Activated T-helper 17 cell treated with anti-CD3 and anti-CD28 coated beads, Interleukin-2, amount 50 U/mL, for 72 hours (primary cell): ENCODE measurements at regions not wholly inside any gene's neighbourhood (a gene's known extent, or its start where the extent isn't known, plus 50 kb on each side); places are given as distances from the start of the nearest gene placed in this dataset.

Experiments
- ATAC-seq: fragments of 150-1000 bp; cut with Tn5 transposase; replicated peaks from 2 replicates; pipeline ENCODE4 v1.10.0; 2021; ENCODE audit warnings: mild to moderate bottlenecking, moderate library complexity
- H3K27ac Mint-ChIP-seq: one replicate; pipeline ENCODE4 v1.8.0; 2022; ENCODE audit warnings: mixed read lengths
- H3K27me3 Mint-ChIP-seq: one replicate; pipeline ENCODE4 v1.8.0; 2022; ENCODE audit warnings: mixed read lengths
- H3K36me3 Mint-ChIP-seq: one replicate; pipeline ENCODE4 v1.8.0; 2022; ENCODE audit warnings: low read depth, mild to moderate bottlenecking, mixed read lengths
- H3K4me1 Mint-ChIP-seq: one replicate; pipeline ENCODE4 v1.8.0; 2022; ENCODE audit warnings: mixed read lengths
- H3K4me3 Mint-ChIP-seq: one replicate; pipeline ENCODE4 v1.8.0; 2022; ENCODE audit warnings: mild to moderate bottlenecking, mixed read lengths
- H3K9me3 Mint-ChIP-seq: one replicate; pipeline ENCODE4 v1.8.0; 2022; ENCODE audit warnings: mixed read lengths

GRCh38 chr1:112344754-112345423 is 51.1 kb upstream of the CTTNBP2NL start:
- peak overlapping the region; percentile 8 for H3K27ac Mint-ChIP-seq

More at GRCh38 chr1:112344754-112345423, 51.1 kb upstream of the CTTNBP2NL start:
- peaks cover 9% of the 10 kb centered on the region for H3K4me1 Mint-ChIP-seq
- peaks cover 1% of the 10 kb centered on the region for H3K27me3 Mint-ChIP-seq
- H3K4me3 Mint-ChIP-seq = peak overlapping the region; percentile 11
- no peaks in the 10 kb centered on the region for H3K36me3 Mint-ChIP-seq
- no peaks in the 10 kb centered on the region for H3K9me3 Mint-ChIP-seq
- ATAC-seq = peak; percentile 40
